G401 (cell line): ENCODE measurements at regions not wholly inside any gene's neighbourhood (a gene's known extent, or its start where the extent isn't known, plus 50 kb on each side); places are given as distances from the start of the nearest gene placed in this dataset.
"Not testable (repeated sequence)": the region's sequence is repeated elsewhere in the genome, so short reads cannot be mapped to it uniquely, and the experiment has no call there.

ENCODE experiments used
- DNase-seq: peaks from one replicate; pipeline ENCODE4 v3.0.0-alpha.2; 2015; ENCODE audit warnings: low spot score
- in situ Hi-C: cut with HindIII; loops from 2 replicates; pipeline ENCODE4 v1.10.0; 2016; ENCODE audit warnings: low sequenced_read_pairs, mixed read lengths

GRCh38 chr7:93048136-93048930 is 69.4 kb downstream of the SAMD9 start:
- in situ Hi-C loops: no loop called here
- DNase-seq: no peak

GRCh38 chr7:93047514-93048099 is 70.2 kb downstream of the SAMD9 start:
- DNase-seq: no peak
- in situ Hi-C loops: no loop called here

- in situ Hi-C loops: no loop called here
- DNase-seq: no peak
Measured at GRCh38 chr7:93046641-93047040, 71.1 kb downstream of the SAMD9 start.

- in situ Hi-C loops: no loop called here
- no peak for DNase-seq
Measured at GRCh38 chr7:93044147-93044810, 73.5 kb downstream of the SAMD9 start.

- in situ Hi-C loops: no loop called here
- DNase-seq: no peak
Measured at GRCh38 chr7:93043385-93043985, 74.3 kb downstream of the SAMD9 start.

- in situ Hi-C loops: no loop called here
- DNase-seq: no peak
Measured at GRCh38 chr7:93040355-93040754, 77.4 kb downstream of the SAMD9 start.

- DNase-seq: no peak
- in situ Hi-C loops: no loop called here
Measured at GRCh38 chr7:93039786-93040185, 78.0 kb downstream of the SAMD9 start.

GRCh38 chr7:93039282-93039681 is 78.5 kb downstream of the SAMD9 start:
- no peak for DNase-seq
- in situ Hi-C loops: no loop called here

GRCh38 chr7:93036807-93037206 is 81.0 kb downstream of the SAMD9 start:
- no peak for DNase-seq
- in situ Hi-C loops: no loop called here

GRCh38 chr7:93036149-93036640 is 81.6 kb downstream of the SAMD9 start:
- in situ Hi-C loops: no loop called here
- no peak for DNase-seq

GRCh38 chr7:93031795-93032194 is 86.0 kb downstream of the SAMD9 start:
- in situ Hi-C loops: no loop called here
- DNase-seq: no peak

GRCh38 chr7:93030605-93031225 is 87.1 kb downstream of the SAMD9 start:
- in situ Hi-C loops: no loop called here
- DNase-seq: no peak

- in situ Hi-C loops: no loop called here
- DNase-seq: no peak
Measured at GRCh38 chr7:93029056-93029455, 88.7 kb downstream of the SAMD9 start.

- in situ Hi-C loops: no loop called here
- DNase-seq: no peak
Measured at GRCh38 chr7:93028610-93029009, 89.2 kb downstream of the SAMD9 start.

- no peak for DNase-seq
- in situ Hi-C loops: no loop called here
Measured at GRCh38 chr7:93027044-93027443, 90.7 kb downstream of the SAMD9 start.

- in situ Hi-C loops: no loop called here
- DNase-seq: no peak
Measured at GRCh38 chr7:93026425-93026824, 91.4 kb downstream of the SAMD9 start.

- in situ Hi-C loops: no loop called here
- no peak for DNase-seq
Measured at GRCh38 chr7:93025389-93025788, 92.4 kb downstream of the SAMD9 start.

GRCh38 chr7:93022931-93023478 is 94.8 kb downstream of the SAMD9 start:
- in situ Hi-C loops: not testable (repeated sequence)

GRCh38 chr7:93021748-93022147 is 96.0 kb downstream of the SAMD9 start:
- no peak for DNase-seq
- in situ Hi-C loops: no loop called here

More at GRCh38 chr7:93022931-93023478, 94.8 kb downstream of the SAMD9 start:
- not testable (repeated sequence) for DNase-seq
